Stimulated activated naive CD8-positive, alpha-beta T cell treated with anti-CD3 and anti-CD28 coated beads, Interleukin-15, Interleukin-2, amounts not matched to agents 100 ng/mL and 50 ng/mL, for 24 hours (primary cell): ENCODE measurements at regions not wholly inside any gene's neighbourhood (a gene's known extent, or its start where the extent isn't known, plus 50 kb on each side); places are given as distances from the start of the nearest gene placed in this dataset.
A peak's percentile ranks its signal among the peaks of the same experiment; 100 is the strongest.
"Not testable (repeated sequence)": the region's sequence is repeated elsewhere in the genome, so short reads cannot be mapped to it uniquely, and the experiment has no call there.

Source experiments
- H3K27ac Mint-ChIP-seq: one replicate; pipeline ENCODE4 v1.8.0; 2021; ENCODE audit warnings: mild to moderate bottlenecking, mixed read lengths
- H3K27me3 Mint-ChIP-seq: one replicate; pipeline ENCODE4 v1.8.0; 2021; ENCODE audit warnings: mixed read lengths
- H3K36me3 Mint-ChIP-seq: one replicate; pipeline ENCODE4 v1.8.0; 2021; ENCODE audit warnings: low read depth, mixed read lengths
- H3K4me1 Mint-ChIP-seq: one replicate; pipeline ENCODE4 v1.8.0; 2021; ENCODE audit warnings: low read depth, mixed read lengths
- H3K4me3 Mint-ChIP-seq: one replicate; pipeline ENCODE4 v1.8.0; 2021; ENCODE audit warnings: mild to moderate bottlenecking, mixed read lengths
- H3K9me3 Mint-ChIP-seq: one replicate; pipeline ENCODE4 v1.8.0; 2021; ENCODE audit warnings: mixed read lengths

DNA sequence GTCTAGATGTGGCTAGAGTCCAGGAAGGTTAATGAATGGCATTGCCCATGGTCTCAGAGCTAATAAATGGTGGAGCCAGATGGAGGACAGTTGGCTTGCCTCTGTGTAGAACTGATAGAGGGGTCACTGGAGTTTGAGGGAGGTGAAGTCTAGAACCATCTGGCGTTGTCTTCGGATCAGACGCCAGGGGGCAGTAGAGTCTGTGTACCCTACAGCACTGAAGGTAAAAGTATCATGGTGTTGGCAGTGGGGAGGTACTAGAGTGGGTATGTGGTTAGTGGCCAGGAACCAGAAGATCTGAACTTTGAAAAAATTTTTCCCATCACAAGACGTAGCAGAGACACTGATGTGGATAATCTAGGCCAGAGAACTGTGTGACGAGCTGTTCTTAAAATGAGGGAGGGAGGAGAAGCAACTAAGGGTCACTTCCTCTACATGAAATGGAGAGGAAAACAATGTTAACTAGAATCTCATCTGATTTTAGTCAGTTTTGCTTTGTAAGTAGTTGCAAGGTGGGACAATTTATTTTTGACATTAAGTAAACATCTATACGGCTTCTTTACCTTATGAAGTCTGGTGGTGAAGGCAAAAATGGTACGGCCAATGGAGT lies 227.9 kb upstream of the PRSS58 start:
- Mint-ChIP-seq H3K36me3 (no peaks in the 10 kb centered on the region), H3K27ac (no peak overlapping the region), H3K4me1 (peaks cover 42% of the 10 kb centered on the region), H3K9me3 (no peaks in the 10 kb centered on the region), H3K27me3 (no peaks in the 10 kb centered on the region), H3K4me3 (no peak overlapping the region)

DNA sequence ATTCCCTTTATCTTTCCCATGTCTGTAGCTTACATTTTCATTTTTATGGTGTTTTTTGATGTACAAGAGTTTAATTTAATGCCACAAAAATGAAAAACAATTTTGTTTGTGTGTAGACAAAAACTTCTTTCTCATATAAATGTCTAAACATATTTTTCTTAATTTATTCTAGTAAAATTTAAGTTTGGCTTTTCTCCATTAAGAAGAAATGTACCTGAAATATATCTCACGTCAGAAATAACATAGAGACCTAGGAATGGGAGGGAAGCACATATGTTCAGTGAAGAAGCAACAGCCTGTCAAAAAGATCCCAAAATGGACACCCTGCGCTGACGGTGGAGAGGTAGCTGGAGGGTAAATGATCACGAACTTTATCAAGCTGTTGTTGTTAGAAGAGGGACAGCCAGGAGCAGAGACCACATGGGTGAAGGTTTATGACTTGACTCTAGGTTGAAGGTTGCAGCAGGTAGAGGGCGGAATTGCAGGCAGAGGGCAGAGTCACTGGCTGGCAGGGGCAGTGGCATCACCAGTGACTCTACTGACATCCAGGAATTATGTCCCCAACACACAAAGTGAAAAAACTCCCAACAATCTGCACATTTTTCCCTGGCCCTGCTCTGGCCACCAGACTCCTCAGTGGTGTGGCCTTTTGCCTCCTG lies 225.9 kb upstream of the PRSS58 start:
- peaks cover 45% of the 10 kb centered on the region for H3K4me1 Mint-ChIP-seq
- no peaks in the 10 kb centered on the region for H3K27me3 Mint-ChIP-seq
- no peaks in the 10 kb centered on the region for H3K36me3 Mint-ChIP-seq
- no peaks in the 10 kb centered on the region for H3K9me3 Mint-ChIP-seq
- no peak overlapping the region for H3K27ac Mint-ChIP-seq
- no peak overlapping the region for H3K4me3 Mint-ChIP-seq

DNA sequence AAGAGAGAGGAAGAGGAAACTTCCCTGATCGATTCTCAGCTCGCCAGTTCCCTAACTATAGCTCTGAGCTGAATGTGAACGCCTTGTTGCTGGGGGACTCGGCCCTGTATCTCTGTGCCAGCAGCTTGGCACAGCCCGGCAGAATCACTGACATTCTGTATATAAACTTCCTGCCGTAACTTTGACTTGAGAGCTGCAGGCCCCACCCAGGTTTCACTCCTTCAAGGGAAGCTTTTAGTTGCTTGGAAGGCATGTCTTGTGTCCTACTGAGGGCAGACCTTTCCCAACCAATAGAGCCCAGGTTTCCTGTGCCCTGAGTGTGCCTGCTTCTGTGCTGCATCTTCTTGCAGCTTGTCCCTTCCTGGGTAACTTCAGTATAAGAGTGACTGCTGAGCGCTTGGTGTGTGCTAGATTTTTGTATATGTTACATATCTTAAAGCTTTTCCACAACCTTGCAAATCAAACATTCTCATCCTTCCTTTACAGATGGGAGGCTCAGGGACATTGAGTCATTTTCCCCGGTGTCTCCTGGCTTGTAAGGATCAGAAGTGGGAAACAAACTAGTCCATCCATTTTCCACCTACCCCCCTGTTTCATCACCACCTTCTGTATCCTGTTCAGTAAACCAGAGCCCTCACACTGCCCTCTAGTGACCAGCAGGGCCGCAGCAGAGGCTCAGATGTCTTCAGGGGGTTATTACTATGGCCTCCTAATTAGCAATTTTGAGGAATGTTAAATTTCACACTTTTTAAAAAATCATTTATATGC lies 225.2 kb upstream of the PRSS58 start:
- peak overlapping the region; percentile 78 for H3K27ac Mint-ChIP-seq
- H3K4me1 Mint-ChIP-seq: peaks cover 48% of the 10 kb centered on the region
- no peaks in the 10 kb centered on the region for H3K36me3 Mint-ChIP-seq
- no peaks in the 10 kb centered on the region for H3K27me3 Mint-ChIP-seq
- H3K4me3 Mint-ChIP-seq: peak overlapping the region; percentile 35
- H3K9me3 Mint-ChIP-seq: no peaks in the 10 kb centered on the region

DNA sequence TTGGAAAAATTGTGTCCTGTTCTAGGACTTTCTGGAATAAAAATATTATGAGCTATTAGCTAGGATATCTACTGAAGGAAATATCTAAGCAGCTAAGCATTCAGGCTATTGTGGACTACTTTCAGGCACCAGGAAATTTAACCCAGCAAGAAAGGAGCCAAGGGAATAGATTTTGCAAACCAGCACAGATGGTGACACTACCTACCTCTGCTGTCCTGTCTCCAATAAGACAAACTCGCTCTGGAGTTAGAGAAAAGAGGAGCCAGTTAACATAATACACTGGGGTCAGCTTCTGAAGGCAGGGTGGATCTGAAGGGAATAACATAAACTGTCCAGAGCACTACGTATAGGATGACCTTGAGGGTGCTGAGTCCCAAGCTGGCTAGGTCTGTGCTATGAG lies 223.7 kb upstream of the PRSS58 start:
- Mint-ChIP-seq H3K9me3 (no peaks in the 10 kb centered on the region), H3K36me3 (no peaks in the 10 kb centered on the region), H3K27me3 (no peaks in the 10 kb centered on the region), H3K4me1 (peaks cover 55% of the 10 kb centered on the region), H3K27ac (no peak overlapping the region), H3K4me3 (no peak overlapping the region)

DNA sequence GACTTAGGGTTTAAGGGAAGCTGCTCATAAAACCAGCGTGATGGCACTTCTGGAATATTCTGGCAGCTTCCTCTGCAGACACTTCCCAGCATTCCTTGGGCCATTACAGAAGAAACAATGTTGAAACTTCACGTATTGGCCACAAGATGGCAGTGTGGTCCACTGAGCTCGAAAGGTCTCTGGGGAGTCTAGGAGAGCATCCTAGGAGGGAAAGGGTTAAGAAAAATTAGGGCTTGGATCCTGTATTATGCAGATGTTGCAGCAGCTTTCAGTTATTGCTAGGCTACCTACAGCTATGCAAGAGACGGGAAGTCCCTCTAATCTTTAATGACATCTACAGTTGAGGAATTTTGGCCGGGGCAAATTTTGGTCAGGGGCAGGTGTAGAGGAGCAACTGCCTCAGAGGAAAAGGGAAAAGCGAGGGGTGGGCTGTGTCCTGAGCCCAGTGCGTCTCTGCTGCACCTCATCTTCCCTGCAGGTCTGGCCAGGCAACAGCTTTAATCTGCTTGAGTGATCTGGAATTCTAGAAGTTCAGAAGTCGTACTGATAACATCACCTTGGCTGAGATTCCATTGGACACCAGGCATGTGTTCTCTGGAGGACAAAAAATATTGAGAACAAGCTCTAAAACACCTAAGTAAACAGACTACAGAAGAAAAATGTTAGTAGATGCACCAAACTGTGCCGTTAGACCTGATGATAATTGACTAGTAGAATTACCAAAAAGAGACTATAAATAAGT lies 220.8 kb upstream of the PRSS58 start:
- no peak overlapping the region for H3K4me3 Mint-ChIP-seq
- H3K27me3 Mint-ChIP-seq: no peaks in the 10 kb centered on the region
- no peaks in the 10 kb centered on the region for H3K9me3 Mint-ChIP-seq
- peaks cover 66% of the 10 kb centered on the region for H3K4me1 Mint-ChIP-seq
- H3K36me3 Mint-ChIP-seq: no peaks in the 10 kb centered on the region
- peak overlapping the region; percentile 60 for H3K27ac Mint-ChIP-seq

DNA sequence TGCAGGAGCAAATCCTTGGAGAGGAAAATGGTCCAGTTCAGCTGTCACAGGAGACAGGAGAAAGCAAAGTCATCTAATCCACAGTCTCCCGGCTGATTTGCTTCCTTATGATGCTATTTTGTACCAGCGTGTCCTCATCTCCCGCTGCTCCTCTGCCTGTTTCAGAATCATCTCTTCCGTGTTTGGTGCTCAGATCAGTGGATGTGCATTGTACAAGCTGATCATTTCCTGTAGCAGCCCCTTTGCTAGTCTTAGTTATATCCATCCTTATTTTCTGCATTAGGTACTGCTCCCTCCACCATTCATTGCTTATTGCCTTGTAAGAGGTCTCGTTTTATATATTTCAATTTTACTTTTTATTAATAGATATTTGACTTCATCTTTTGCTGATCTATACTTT lies 219.9 kb upstream of the PRSS58 start:
- not testable (repeated sequence) for H3K4me3 Mint-ChIP-seq, H3K27me3 Mint-ChIP-seq, H3K36me3 Mint-ChIP-seq, H3K9me3 Mint-ChIP-seq
- Mint-ChIP-seq H3K4me1 (peaks cover 62% of the 10 kb centered on the region), H3K27ac (peak overlapping the region; percentile 60)

DNA sequence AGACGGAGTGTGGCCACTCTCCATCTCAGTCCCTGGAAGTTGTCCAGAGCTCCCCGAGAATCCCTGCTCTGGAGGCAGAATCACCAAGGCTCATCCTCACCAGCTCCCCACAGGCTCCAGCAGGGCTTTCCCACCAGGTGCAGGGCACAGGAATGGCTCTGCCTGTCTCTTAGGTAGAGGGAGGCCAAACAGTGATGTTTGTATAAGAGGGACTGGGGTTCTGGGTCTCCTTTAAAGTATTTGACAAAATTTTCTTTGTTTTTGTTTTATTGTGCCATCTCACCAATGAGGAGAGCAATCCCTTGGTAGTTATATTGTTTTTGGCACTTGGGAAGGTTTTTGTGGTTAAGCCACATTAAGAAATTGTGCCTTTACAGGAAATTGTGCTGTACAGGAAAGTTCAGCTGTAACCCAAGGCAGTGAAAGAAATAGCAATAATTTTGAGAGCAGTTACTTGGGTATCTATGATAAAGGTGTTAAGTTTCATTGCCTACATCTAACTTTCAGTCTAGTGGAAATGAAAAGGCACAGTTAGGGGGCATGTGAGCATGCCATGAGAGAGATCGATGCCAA lies 219.3 kb upstream of the PRSS58 start:
- H3K27me3 Mint-ChIP-seq: no peaks in the 10 kb centered on the region
- H3K36me3 Mint-ChIP-seq: no peaks in the 10 kb centered on the region
- H3K4me3 Mint-ChIP-seq: no peak overlapping the region
- no peaks in the 10 kb centered on the region for H3K9me3 Mint-ChIP-seq
- peaks cover 57% of the 10 kb centered on the region for H3K4me1 Mint-ChIP-seq
- no peak overlapping the region for H3K27ac Mint-ChIP-seq

GRCh38 chr7:142476077-142476476 lies 218.2 kb upstream of the PRSS58 start:
- Mint-ChIP-seq H3K4me1 (peaks cover 49% of the 10 kb centered on the region), H3K36me3 (no peaks in the 10 kb centered on the region), H3K27me3 (no peaks in the 10 kb centered on the region), H3K27ac (no peak overlapping the region), H3K4me3 (no peak overlapping the region), H3K9me3 (no peaks in the 10 kb centered on the region)

DNA sequence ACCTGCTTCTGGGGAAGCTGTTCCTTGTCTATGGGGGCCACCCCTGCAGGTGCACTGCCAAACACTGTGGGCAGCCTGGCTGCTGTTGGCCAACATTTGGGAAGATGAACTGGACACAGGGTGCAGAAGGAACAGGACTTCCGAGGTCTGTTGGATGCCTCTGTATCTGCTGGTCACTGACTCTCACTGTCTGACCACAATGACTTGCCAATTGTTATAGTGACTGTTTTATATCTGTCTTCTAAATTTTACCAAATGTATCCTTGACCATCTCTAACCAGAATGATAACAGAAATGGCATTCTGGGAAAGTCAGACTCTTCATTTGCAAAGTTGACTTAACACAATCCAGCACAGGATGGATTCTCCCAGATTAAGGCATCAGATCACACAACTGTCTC lies 214.0 kb upstream of the PRSS58 start:
- Mint-ChIP-seq H3K36me3 (no peaks in the 10 kb centered on the region), H3K27ac (no peak overlapping the region), H3K4me1 (peaks cover 47% of the 10 kb centered on the region), H3K9me3 (no peaks in the 10 kb centered on the region), H3K27me3 (no peaks in the 10 kb centered on the region), H3K4me3 (no peak overlapping the region)

DNA sequence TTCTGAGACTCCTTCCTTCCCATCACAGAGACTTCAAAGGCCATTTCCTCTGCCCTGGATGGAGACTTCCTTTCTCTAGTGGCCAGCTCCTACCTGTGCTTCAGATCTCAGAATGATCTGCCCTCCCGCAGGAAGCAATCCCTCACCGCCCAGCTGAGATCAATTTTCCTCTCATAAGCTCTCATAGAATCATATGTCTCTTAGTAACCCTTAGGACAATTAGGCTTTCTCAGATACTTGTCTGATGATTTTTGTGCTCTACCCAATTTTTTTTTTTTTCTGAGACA lies 212.6 kb upstream of the PRSS58 start:
- H3K4me1 Mint-ChIP-seq: peaks cover 40% of the 10 kb centered on the region
- no peaks in the 10 kb centered on the region for H3K27me3 Mint-ChIP-seq
- H3K4me3 Mint-ChIP-seq: no peak overlapping the region
- H3K9me3 Mint-ChIP-seq: no peaks in the 10 kb centered on the region
- no peaks in the 10 kb centered on the region for H3K36me3 Mint-ChIP-seq
- no peak overlapping the region for H3K27ac Mint-ChIP-seq

DNA sequence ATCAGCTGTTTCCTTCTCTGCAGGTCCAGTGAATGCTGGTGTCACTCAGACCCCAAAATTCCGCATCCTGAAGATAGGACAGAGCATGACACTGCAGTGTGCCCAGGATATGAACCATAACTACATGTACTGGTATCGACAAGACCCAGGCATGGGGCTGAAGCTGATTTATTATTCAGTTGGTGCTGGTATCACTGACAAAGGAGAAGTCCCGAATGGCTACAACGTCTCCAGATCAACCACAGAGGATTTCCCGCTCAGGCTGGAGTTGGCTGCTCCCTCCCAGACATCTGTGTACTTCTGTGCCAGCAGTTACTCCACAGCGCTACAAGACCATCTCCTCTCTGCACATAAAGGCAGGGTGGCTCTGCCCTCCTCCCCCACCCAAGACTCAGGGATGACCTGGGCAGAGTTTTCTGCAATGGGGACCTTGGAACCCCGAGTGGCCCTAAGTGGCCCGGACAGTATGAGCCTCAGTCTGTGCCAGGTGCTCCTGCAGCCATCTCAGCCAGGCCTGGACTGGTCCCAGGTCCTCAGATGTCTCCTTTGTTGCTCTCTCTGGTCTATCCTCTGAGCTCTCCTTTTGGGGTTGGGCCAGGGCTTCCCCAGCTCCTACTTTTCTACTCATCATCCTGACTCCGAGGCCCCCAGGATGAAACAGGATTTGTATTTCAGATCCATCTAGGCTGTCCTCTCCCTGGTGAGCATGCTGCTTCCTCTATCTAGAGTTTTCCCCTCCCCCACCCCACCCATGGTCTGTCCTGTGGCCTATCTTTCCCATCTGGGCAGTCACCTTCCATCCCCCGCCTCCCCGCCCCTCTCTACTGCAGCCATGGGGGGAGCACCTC lies 212.1 kb upstream of the PRSS58 start:
- Mint-ChIP-seq H3K27ac (no peak overlapping the region), H3K36me3 (no peaks in the 10 kb centered on the region), H3K4me1 (peaks cover 34% of the 10 kb centered on the region), H3K4me3 (no peak overlapping the region), H3K9me3 (no peaks in the 10 kb centered on the region), H3K27me3 (no peaks in the 10 kb centered on the region)

GRCh38 chr7:142468871-142469665 lies 211.2 kb upstream of the PRSS58 start:
- H3K27ac Mint-ChIP-seq: no peak overlapping the region
- H3K9me3 Mint-ChIP-seq: no peaks in the 10 kb centered on the region
- H3K36me3 Mint-ChIP-seq: no peaks in the 10 kb centered on the region
- no peaks in the 10 kb centered on the region for H3K27me3 Mint-ChIP-seq
- H3K4me1 Mint-ChIP-seq: peaks cover 28% of the 10 kb centered on the region
- no peak overlapping the region for H3K4me3 Mint-ChIP-seq

DNA sequence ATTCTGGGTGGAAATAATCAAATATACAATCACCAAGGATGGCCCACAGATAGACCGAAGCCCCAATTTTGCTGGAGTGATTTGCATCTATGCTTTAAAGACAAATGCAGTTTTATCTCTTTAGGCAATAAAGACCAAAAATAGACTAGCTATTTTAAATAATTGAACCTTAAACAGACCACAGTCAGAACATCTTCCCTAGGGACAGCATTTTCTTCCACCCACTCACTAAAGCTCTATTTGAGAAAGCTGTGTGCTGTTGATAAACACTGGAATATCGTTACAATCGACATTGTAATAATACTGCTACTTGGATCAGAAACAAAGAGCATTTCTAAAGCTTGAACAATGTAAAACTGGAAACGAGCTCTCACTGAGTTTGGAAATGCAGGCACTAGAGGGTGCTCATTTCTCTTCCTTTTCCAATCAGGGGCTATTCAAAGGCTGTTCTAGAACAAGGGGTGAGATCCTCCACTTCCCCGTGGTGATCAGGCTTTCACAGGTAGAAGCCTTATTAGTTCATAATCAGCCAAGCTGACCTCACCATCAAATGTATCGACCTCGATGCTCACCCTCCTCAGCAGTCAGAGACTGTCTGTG lies 209.3 kb upstream of the PRSS58 start:
- H3K9me3 Mint-ChIP-seq, H3K27me3 Mint-ChIP-seq, H3K4me3 Mint-ChIP-seq, H3K36me3 Mint-ChIP-seq, H3K27ac Mint-ChIP-seq: not testable (repeated sequence)
- H3K4me1 Mint-ChIP-seq: peaks cover 41% of the 10 kb centered on the region
